NCI-H526 treated with DMSO at 0.1 percent for 48 hours (cell line): ENCODE measurements at regions not wholly inside any gene's neighbourhood (a gene's known extent, or its start where the extent isn't known, plus 50 kb on each side); places are given as distances from the start of the nearest gene placed in this dataset.
"Not testable (repeated sequence)": the region's sequence is repeated elsewhere in the genome, so short reads cannot be mapped to it uniquely, and the experiment has no call there.

Source experiments
- DNase-seq: peaks from one replicate; lab custom pipeline; 2025; lab: John Stamatoyannopoulos, UW

DNA sequence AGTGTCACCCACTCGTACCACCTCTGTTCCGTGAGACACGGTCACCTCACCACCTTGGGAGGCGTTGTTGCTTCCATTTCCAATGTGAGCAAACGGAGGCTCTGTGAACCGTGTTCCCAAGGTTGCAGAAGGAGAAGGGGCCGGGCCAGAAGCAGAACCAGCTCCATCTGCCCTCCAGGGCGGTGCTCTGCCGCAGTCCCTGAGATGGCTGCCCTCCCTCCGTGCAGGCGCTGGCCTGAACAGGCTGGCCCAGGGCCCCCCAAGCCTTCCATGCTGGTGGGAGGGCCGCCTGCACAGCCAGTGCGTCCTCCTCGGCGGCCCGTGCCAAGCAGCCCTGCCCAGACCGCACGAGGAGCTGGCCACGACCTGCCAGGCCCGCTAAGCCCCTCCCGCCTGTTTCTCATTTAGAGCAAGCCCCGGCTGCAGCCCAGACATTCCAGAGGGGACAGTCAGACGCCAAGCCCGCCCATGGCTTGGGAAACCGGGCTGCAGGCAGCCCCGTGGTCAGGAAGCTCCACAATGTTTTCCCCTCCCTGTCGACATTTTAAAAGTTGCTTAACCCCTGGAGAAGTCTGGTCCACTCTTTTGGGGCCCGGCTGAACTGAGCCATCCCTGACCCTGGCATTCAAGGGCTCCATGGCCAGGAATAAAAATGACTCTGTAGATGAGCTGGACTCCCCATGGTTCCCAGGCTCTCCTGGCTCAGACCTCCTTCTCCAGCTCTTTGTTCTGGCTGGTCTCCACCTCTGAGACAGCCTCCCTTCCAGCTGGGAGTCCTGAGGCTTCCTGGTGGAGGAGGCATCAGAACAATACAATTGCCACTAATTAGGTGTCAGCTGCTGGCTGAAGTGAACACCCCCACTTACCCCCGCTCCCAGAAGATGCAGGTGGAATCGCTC lies 236.0 kb downstream of the BCL11B start:
- no peak for DNase-seq

- DNase-seq: no peak
These were observed 235.2 kb downstream of the BCL11B start for GRCh38 chr14:99036611-99037293.

GRCh38 chr14:99037326-99037725 lies 234.7 kb downstream of the BCL11B start:
- DNase-seq: not testable (repeated sequence)

DNA sequence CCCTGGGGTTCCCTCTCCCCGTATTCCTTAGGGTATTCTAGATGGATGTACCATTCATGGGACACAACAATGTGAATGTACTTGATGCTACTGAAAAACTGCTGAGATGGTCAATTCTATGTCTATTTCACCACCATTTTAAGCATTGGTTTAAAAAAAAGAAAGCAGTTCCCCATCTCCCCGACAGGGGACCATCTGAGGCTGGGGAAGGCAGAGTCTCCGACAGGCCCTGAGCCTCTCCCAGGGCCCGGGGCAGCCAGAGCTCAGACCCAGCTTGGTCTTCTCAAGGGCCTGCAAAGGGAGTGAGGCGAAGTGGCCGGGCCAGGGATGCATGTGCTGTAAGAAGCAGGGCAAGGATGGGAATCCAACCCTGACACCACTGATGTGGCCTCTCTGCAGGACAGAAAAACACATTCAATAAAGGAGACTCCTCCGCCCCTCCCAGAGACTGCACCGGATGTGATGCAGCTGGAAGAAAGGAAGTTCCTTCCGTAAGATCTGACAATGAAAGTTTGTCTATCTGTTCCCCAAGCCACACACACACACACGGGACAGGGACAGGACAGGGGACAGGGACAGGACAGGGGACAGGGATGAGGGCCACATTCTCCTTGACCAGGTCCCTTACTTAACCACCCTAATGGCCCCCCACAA lies 234.1 kb downstream of the BCL11B start:
- DNase-seq: no peak

DNA sequence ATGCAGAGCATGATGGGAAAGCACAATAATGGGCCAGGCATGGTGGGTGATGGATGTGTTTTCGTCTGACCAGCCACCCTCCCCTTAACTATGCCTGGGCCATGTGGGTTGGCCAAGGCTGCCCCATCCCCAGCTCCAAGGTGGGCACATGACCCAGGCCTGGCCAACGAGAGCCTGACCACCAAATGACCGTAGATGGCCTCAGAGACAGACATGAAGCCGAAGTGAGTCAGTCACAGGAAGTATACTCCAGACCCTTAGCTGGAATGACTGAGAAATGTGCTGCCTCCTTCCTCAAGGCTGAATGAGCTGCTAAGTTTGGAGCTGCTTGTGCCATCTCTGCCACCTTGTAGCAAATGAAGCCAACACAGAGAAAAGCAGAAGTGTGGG lies 233.6 kb downstream of the BCL11B start:
- no peak for DNase-seq

GRCh38 chr14:99039331-99040041 lies 232.5 kb downstream of the BCL11B start:
- DNase-seq: no peak

- DNase-seq: no peak
These were observed 231.9 kb downstream of the BCL11B start for GRCh38 chr14:99040052-99040451.

DNA sequence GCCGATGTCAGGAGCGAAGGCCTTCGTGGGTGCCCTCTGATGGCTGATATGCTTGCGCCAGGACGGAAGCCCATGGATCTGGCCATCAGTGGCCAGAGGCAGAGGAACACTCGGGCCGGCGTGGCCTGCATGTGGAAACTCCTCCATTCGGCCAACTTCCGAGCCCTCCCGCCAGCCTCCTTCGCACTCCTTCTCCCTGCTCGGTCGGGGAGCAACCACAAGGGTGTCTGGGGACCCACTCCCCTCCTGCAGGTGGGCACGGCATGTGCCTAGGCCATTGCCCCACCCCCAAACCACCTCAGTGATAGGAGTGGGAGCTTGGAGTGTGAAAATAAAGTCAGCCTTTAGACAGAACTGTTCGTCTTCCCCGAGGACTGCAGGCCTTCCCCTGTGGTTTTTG lies 231.3 kb downstream of the BCL11B start:
- DNase-seq: no peak

GRCh38 chr14:99041141-99041819 lies 230.7 kb downstream of the BCL11B start:
- no peak for DNase-seq

DNA sequence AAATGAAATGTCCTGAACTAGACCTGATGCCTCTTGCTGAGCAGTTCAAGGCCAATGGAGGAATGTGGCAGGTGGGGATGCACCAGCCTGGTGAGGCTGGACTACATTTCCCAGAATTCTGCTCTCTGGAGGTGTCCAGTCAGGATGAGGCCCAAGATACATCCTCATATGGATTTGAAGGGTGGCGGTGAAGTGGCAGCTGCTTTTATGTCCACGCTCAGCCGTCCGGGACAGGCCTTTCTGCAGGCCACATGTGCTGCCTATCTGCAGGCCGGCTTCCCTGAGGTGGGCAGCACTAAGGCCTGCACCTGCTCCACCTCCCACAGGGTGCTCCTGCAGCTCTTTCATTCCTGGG lies 230.2 kb downstream of the BCL11B start:
- no peak for DNase-seq

GRCh38 chr14:99042381-99043266 lies 229.4 kb downstream of the BCL11B start:
- DNase-seq: no peak

GRCh38 chr14:99043267-99043615 lies 228.8 kb downstream of the BCL11B start:
- no peak for DNase-seq

DNA sequence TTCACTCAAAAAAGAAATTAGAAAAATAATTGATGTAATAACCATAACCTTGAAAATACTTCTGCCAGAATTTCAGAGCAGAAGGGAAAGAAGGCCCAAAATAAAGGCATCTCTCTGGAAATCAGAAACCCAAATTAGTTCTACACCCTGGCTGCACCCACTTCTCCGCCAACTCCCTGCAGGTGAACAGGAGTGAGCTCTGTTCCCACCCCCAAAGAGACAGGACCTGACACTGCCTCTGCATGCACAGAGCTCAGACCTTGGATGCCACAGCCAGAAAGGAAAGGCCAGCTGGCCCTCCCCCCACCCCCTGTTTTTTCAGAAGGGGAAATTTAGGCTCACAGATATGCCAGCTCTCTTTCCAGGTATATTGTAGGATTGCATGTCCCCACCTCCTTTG lies 228.2 kb downstream of the BCL11B start:
- DNase-seq: no peak

DNA sequence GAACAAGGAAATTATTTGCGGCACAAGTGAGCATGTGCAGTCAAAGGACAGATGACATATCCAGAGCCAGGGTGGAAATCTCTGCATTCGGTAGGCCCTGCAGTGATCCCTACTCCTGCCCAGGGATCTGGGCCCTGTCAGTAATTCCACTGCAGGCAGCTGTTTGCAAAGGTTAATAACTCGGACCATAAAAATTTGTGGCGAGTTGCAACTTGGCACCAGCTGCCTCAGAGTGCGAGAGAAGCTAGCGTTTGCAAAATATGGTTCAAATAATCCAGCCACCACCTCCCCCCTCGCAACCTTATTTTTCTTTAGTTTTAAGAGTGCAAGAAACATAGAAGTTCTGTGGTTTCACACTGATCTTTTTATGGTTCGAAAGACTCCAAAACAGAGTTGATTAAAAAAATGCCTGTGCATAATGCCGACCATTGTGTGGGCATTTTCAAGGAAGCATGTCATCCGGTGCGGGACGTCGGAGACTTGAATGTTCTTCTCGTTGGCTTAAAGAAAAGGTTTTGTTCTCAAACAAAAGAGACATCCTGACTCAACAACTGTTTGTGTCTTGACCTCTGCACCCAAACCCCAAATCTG lies 224.5 kb downstream of the BCL11B start:
- DNase-seq: no peak

DNA sequence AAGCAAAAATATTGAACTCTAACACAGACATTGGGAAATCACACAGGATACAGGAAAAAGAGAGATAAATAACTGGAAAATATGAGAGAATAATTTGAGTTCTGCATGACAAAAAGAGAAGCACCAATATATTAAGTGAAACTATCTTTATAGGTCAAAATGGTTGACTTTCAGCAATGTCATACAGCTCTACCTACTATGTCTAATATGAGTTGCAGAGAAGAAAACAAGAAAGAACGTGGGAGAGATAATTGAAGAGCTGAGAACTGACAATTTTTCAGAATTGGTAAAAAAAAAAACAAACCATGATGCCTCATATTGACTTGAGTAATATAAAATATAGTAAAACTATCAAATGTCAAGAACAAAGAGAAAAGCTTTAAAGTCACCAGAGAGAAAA lies 221.7 kb downstream of the BCL11B start:
- no peak for DNase-seq

- DNase-seq: no peak
These were observed 219.5 kb downstream of the BCL11B start for GRCh38 chr14:99052467-99052866.

GRCh38 chr14:99055019-99055418 lies 217.0 kb downstream of the BCL11B start:
- DNase-seq: no peak

- DNase-seq: no peak
These were observed 216.2 kb downstream of the BCL11B start for GRCh38 chr14:99055816-99056215.

DNA sequence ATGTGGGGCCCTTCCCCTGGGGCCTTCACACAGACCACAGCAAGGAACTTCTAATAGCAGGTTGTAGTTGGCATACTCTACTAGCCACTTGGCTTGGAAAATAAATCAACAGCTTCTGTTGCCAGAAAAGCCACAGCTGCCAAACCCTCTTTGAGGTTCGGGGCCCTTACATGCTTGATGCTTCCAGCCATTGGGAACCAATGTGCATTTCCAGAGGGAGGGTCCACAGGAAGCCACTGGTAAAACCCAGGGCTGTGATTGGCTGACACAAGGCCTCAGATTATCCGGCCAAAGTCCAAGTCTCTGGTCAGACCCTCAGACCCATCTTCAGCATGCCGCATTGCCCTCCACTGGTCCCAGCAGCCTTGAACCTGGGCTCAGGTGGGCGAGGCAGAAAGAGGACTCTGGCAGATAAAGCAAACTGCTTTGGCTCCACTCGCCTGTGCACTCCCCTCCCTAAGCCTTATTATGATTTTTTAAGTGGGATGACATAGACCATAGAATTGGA lies 214.4 kb downstream of the BCL11B start:
- no peak for DNase-seq

DNA sequence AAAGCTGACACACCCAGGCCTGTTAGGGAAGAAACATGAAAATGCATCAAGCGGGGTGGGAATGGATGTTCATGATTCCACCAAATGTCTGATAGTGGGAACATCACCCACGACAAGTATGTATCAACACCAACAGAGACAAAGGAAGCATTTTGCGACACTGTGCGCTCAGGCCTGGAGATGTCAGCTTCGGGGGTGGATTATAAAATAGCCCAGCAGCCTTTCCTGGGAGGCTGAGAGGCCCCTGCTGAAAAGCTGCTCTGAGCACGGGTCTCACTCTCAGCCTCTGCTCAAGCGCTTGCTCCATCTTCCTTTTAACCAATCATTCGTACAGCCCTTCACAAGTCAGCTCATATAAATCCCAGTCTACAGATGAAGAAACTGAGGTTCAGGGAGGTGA lies 213.5 kb downstream of the BCL11B start:
- DNase-seq: no peak
